Upper lobe of right lung (tissue), 1 donor: ENCODE measurements at regions not wholly inside any gene's neighbourhood (a gene's known extent, or its start where the extent isn't known, plus 50 kb on each side); places are given as distances from the start of the nearest gene placed in this dataset.

Source experiments
- ATAC-seq: fragments of 200-7000 bp; cut with Tn5 transposase; one replicate; pipeline ENCODE4 v1.9.1; 2020; ENCODE audit warnings: mild to moderate bottlenecking, moderate library complexity
- DNase-seq: peaks from one replicate; pipeline ENCODE4 v3.0.0-alpha.2; 2020
- H3K27ac ChIP-seq: fragments of 200-600 bp; one replicate; pipeline ENCODE4 v1.8.0; 2022
- H3K27me3 ChIP-seq: fragments of 200-600 bp; one replicate; pipeline ENCODE4 v1.8.0; 2022; ENCODE audit warnings: mild to moderate bottlenecking
- H3K36me3 ChIP-seq: fragments of 200-600 bp; one replicate; pipeline ENCODE4 v1.8.0; 2022
- H3K4me1 ChIP-seq: fragments of 200-600 bp; one replicate; pipeline ENCODE4 v1.8.0; 2022
- H3K4me3 ChIP-seq: fragments of 200-600 bp; one replicate; pipeline ENCODE4 v1.8.0; 2022; ENCODE audit warnings: mild to moderate bottlenecking
- H3K9me3 ChIP-seq: fragments of 200-600 bp; one replicate; pipeline ENCODE4 v1.8.0; 2022
- CTCF ChIP-seq: fragments of 200-600 bp; IDR thresholded peaks from one replicate; pipeline ENCODE4 v1.8.0; 2022; ENCODE audit warnings: antibody characterized with exemption
- intact Hi-C: fragments of 100-400 bp; cut with DNase I; formaldehyde crosslinking; loops from one replicate; pipeline ENCODE4 v1.11.0; 2022
- donor health status: DM: no; HTN: yes; CAD: no; lungs with severe emphysema.

GRCh38 chr2:64350996-64351395, 103.0 kb upstream of the LGALSL start:
- Histone ChIP-seq H3K4me3 (no peak overlapping the region), H3K9me3 (no peaks in the 10 kb centered on the region), H3K36me3 (no peaks in the 10 kb centered on the region), H3K4me1 (no peaks in the 10 kb centered on the region), H3K27ac (no peak overlapping the region), H3K27me3 (no peaks in the 10 kb centered on the region)
- ATAC-seq (no peak), DNase-seq (no peak)
- intact Hi-C loops = no loop called here
- TF ChIP-seq CTCF = no peak

GRCh38 chr2:64352292-64352691, 101.7 kb upstream of the LGALSL start:
- ATAC-seq = peak; percentile 63
- intact Hi-C loops = no loop called here
- no peak overlapping the region for H3K27ac ChIP-seq

GRCh38 chr2:64354857-64355680, 98.9 kb upstream of the LGALSL start:
- no peak overlapping the region for H3K4me3 ChIP-seq
- peaks cover 5% of the 10 kb centered on the region for H3K4me1 ChIP-seq
- intact Hi-C loops = no loop called here
- H3K9me3 ChIP-seq = no peaks in the 10 kb centered on the region
- no peaks in the 10 kb centered on the region for H3K27me3 ChIP-seq
- ATAC-seq (peak; percentile 24), DNase-seq (no peak)
- H3K27ac ChIP-seq = no peak overlapping the region
- no peak for TF ChIP-seq CTCF
- H3K36me3 ChIP-seq = no peaks in the 10 kb centered on the region

More at GRCh38 chr2:64352292-64352691, 101.7 kb upstream of the LGALSL start:
- Histone ChIP-seq H3K27me3 (no peaks in the 10 kb centered on the region), H3K4me3 (no peak overlapping the region), H3K9me3 (no peaks in the 10 kb centered on the region), H3K36me3 (no peaks in the 10 kb centered on the region), H3K4me1 (no peaks in the 10 kb centered on the region)
- no peak for TF ChIP-seq CTCF
- DNase-seq = no peak

- Histone ChIP-seq H3K27ac (no peak overlapping the region), H3K9me3 (no peaks in the 10 kb centered on the region), H3K36me3 (no peaks in the 10 kb centered on the region), H3K27me3 (no peaks in the 10 kb centered on the region), H3K4me3 (no peak overlapping the region), H3K4me1 (peaks cover 8% of the 10 kb centered on the region)
- intact Hi-C loops = no loop called here
- ATAC-seq = no peak
- DNase-seq = no peak
- no peak for TF ChIP-seq CTCF
Observed at GRCh38 chr2:64356906-64357305, 97.1 kb upstream of the LGALSL start.

- DNase-seq = no peak
- ATAC-seq = no peak
- H3K27me3 ChIP-seq = no peaks in the 10 kb centered on the region
- intact Hi-C loops = no loop called here
- TF ChIP-seq CTCF = no peak
- H3K27ac ChIP-seq = no peak overlapping the region
- no peak overlapping the region for H3K4me3 ChIP-seq
- no peaks in the 10 kb centered on the region for H3K36me3 ChIP-seq
- H3K4me1 ChIP-seq = peaks cover 8% of the 10 kb centered on the region
- H3K9me3 ChIP-seq = no peaks in the 10 kb centered on the region
Observed at GRCh38 chr2:64359171-64359891, 94.6 kb upstream of the LGALSL start.
